HuH-7 (cell line): ENCODE measurements at regions not wholly inside any gene's neighbourhood (a gene's known extent, or its start where the extent isn't known, plus 50 kb on each side); places are given as distances from the start of the nearest gene placed in this dataset.
A peak's percentile ranks its signal among the peaks of the same experiment; 100 is the strongest.

Experiments
- DNase-seq: peaks from one replicate; pipeline ENCODE4 v3.0.0; 2011; ENCODE audit warnings: low spot score

DNA sequence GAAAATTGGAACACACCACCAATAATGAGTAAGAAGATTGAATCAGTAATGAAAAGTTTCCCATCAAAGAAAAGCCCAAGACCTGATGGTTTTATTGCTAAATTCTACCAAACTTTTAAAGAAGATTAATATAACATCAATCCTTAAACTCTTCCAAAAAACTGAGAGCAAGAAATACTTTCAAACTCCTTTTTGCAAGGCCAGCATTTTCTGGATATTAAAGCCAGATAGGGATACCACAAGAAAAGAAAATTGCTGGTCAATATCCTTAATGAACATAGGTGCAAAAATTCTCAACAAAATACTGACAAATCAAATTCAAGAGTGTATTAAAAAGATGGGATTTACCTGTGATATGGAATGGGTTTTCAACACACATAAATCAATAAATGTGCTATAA is 484.6 kb downstream of the ANKRD50 start:
- DNase-seq = no peak

DNA sequence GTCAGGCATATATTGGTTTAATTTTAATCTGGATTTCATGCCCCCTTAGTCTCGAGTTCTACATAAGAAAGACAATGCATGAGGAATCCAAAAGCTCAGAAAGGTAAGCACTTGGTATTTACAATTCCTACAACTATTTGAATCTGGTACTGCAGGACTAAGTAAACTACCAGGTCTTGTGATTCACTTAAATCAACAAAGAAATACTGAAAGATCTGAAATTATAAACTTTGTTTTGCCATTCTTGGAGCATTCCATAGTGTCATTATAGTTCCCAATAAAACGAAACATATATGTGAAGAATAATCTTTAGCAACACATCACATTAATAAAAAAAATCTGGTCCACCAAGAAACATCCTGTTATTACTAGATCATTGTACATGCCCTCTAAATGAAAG is 482.3 kb downstream of the ANKRD50 start:
- DNase-seq = no peak

- no peak for DNase-seq
Measured at GRCh38 chr4:124234771-124235170, 477.8 kb downstream of the ANKRD50 start.

DNA sequence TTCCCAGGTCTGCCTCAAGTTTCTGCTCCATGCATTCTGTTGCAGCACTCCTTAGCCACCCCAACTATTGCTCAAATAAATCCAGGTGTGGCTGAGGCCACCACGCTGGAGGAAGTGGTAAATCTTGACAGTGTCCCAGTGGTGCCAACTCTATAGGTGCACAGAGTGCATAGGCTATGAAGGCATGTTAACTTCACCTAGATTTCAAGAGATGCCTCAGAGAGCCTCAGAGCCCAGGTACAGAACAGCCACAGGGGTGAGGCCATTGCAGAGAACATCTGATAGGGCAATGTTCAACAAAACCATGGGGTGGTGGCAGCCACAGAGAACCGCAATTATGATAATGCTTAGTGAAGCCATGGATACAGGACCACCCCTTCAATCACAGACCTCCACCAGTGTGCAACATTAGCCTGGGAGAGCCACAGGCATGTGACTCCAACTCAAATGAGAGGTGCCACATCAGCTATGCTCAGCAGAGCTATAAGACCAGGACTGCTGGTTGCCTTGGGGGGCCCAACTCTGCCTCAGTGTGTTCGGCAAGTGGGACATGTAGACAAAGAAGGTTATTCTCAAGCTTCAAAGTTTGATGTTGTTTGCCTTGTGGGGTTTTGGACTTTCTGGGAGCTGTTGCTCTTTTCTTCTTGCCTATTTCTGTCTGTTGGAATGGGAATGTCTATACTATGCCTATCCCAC is 468.7 kb downstream of the ANKRD50 start:
- DNase-seq = no peak

DNA sequence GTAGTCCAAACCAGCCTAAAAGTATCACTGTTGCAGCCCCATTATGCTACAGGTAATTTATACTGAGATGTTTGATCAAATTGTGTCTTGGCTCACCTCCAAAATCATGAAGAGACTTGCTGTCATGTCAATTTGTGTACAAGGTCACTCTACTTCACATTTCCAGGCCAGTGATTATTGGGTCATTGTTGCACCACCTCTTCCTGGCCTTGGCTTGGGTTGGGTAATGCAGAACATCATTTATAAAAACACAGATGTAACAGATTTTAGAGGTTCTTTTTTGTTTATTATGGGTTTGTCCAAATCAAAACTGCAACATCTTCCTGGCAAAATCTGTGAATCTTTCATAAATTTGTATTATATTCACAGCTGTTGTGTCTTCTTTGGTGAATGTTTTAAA is 459.5 kb downstream of the ANKRD50 start:
- DNase-seq = no peak

DNA sequence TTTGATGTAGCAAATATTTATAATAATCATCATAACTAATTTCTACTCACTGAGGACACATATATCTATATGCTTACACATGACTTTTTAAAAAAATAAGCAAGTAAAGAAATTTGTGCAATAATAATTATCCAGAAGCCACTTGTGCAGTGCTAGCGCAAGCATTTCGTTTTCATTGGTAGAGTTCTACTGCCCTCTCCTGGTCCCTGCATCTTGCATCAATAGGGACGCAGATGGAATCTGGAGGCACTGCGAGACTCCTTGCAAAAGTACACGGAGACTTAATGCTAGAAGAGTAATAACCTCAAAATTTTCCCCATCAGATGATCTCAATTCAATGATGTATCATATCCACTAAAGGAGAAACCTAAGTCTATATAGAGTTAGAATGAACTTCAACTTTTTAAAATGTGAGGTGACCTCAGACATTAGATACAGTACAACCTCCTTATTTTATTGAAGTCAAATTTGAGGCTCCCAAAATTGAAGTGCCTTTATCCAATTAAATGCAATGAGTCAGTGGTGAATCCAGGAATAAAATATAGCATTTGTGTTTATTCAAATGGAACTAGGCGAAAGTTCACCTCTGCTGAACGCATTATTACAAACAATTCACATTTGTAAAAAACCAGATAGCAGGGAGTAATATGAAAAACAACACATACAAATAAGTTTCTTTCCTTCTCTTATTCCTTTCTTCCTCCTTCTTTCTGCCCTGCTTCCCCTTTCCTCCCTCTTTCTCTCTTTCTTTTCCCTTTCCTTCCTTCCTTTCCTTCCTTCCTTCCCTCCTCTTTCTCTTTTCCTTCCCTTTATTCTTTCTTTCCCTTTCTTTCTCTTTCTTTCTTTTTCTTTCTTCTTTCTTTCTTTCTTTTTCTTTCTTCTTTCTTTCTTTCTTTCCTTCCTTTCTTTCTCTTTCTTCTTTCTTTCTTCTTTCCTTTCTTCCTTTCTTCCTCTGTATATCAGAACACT is 450.0 kb downstream of the ANKRD50 start:
- peak; percentile 18 for DNase-seq

GRCh38 chr4:124265701-124266100 is 446.8 kb downstream of the ANKRD50 start:
- DNase-seq = no peak

DNA sequence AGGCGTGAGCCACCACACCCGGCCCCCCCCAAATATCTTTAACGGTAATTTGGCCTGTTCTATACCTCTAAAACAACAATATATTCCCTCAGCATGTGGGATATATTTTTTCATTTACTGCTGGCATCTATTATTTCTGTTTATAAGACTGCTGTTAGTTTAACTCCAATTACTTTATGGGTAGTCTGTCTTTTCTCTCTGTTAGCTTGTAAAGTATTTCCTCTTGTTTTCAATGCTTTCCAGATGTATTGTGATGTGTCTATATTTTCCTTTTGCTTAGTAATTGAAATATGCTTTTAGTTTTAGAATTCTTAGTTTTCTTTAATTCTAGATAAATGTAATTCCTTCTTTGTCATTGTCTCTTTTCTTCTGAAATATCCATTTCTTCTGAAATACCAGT is 445.8 kb downstream of the ANKRD50 start:
- no peak for DNase-seq

- no peak for DNase-seq
Measured at GRCh38 chr4:124276461-124276860, 436.1 kb downstream of the ANKRD50 start.

- DNase-seq = no peak
Measured at GRCh38 chr4:124277691-124278090, 434.8 kb downstream of the ANKRD50 start.

DNA sequence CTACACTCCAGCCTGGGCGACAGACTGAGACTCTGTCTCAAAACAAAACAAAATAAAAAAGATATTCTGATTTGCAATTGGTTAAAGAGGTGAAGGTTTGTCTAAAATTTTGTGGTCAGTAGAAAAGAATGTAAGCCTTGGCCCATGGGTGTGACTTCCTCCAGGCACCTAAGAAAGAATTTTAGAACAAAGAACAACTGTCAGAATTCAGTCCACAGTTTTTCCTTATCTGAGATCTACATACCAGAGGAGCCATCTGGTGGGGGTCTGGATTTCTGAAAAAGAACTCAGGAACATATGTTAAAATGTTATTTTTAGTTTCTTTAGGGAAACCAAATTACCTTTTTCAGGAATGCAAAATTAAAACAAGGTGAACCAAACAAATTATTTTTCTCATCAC is 434.1 kb downstream of the ANKRD50 start:
- no peak for DNase-seq

GRCh38 chr4:124279741-124280140 is 432.8 kb downstream of the ANKRD50 start:
- no peak for DNase-seq

GRCh38 chr4:124282301-124282898 is 430.1 kb downstream of the ANKRD50 start:
- DNase-seq = no peak

- no peak for DNase-seq
Measured at GRCh38 chr4:124288706-124289486, 423.6 kb downstream of the ANKRD50 start.

GRCh38 chr4:124290678-124291077 is 421.9 kb downstream of the ANKRD50 start:
- no peak for DNase-seq

- DNase-seq = no peak
Measured at GRCh38 chr4:124295413-124295812, 417.1 kb downstream of the ANKRD50 start.

- no peak for DNase-seq
Measured at GRCh38 chr4:124304941-124305340, 407.6 kb downstream of the ANKRD50 start.

DNA sequence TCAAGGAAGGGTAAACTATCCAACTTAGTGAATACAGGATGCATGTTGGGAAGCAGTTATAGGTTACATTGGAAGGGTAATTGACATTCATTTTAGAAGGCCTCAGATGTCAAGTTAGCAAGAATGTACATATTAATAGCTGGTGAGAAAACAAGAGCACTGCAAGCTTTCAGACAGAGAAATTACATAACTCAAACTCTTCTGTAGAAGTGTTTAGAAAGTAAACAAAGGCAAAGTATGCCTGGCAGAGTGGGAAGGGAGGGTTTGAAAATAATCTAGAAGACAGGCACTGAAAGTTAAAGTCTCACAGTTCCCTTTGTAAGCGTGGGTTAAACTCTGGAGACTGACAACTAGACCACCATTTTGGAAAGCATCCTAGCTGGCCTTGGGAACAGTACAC is 406.2 kb downstream of the ANKRD50 start:
- no peak for DNase-seq

DNA sequence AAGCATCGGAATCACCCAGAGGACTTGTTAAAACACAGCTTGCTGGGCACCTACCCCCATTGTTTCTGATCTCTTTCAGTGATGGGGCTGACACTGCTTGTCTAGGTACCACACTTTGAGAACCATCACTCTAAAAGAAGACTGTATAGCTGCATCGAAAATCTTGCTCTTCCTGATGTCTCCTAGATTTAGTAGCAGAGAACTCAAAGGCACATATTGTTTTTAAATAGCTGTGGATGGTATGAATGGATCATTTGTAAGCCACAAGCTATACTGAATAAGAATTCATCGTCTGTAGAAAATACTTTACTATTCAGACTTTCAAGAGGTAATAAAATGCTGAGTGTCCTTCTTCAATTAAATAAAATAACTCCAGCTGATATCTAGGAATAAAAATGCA is 405.4 kb downstream of the ANKRD50 start:
- DNase-seq = no peak

DNA sequence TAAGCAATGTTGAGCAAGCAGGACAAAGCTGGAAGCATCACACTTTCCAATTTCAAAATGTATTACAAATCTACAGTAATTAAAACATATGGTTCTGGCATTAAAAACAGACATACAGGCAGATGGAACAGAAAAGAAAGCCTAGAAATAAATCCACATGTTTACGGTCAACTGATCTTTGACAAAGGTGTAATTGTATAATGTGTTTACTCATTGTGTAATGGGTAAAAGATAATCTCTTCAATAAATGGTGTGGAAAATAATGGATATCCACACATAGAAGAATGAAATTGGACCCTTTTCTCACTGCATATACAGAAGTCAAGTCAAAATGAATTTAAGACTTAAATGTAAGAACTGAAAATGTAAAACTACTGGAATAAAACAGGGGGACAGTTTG is 394.2 kb downstream of the ANKRD50 start:
- no peak for DNase-seq

- no peak for DNase-seq
Measured at GRCh38 chr4:124321364-124321763, 391.2 kb downstream of the ANKRD50 start.
